GM19193 (cell line): ENCODE measurements at regions not wholly inside any gene's neighbourhood (a gene's known extent, or its start where the extent isn't known, plus 50 kb on each side); places are given as distances from the start of the nearest gene placed in this dataset.

ENCODE experiments used
- POLR2A ChIP-seq: IDR thresholded peaks from 4 replicates; pipeline ENCODE4 v1.6.1; 2011; ENCODE audit not compliant: insufficient read depth, insufficient read length; ENCODE audit errors: extremely low read depth

DNA sequence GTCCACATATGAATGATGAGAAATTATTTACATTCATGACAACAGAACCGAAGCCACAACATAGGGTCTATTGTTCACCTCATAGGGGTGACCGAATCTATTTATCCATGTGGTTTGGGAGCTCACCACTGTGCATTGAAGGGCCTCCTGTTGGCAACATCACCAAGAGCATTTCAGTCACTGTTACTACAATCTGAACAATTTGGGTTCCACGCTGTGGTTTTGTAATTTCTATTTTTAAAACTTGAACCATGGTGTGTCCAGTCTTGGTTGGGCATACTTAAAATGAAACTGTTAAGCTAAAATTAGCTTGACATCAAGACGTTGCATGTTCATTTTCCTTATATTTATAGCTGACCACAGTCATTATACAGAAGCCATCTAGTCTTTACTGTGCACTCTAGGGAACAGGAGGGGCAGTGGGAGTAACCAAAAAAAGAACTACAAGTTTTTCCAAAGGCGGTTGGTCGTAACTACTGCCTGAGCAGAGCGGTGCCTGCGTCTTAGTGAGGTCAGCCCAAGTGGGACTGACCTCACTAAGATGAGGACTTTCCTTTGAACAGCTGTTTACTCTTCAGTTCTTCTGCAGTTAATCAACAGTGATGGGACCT lies 192.1 kb downstream of the SPRY1 start:
- TF ChIP-seq POLR2A, result no peak

DNA sequence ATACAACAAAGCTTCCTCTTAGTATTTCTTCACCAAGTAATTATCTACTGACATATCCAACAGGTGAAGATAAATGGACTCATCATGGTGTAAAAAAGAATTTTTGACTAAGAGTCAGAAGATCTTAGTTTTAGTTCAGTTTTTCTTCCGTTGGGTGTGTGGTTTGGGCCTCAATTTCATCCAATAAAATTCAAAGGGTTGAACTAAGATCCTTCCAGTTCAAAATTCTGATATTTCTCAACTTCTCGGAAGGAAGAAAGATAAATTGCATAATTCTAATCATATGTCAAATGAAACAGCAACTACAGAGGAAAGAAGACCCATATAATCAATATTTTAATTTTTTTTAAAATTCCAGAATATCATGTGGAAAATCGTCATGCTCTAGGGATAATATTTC lies 192.7 kb downstream of the SPRY1 start:
- TF ChIP-seq POLR2A, result no peak

DNA sequence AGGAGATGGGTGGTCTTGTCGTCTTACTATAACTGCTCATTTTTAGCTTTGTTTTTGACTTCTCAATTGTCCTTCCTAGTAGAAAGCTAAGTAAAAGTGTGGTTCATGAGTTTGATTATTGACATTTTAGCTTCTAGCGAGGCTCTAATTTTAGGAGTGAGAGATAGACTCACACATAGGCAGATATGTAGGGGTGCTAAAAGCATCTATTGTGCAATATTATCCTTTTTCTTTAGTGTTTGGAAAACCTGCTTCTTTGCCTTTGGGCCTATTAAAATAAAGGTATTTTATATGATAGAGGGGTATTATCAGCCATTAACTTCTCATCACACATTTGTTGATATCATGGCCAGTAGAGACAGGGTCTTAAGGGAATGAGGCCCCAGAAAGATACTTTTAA lies 195.3 kb downstream of the SPRY1 start:
- TF ChIP-seq POLR2A, result no peak

DNA sequence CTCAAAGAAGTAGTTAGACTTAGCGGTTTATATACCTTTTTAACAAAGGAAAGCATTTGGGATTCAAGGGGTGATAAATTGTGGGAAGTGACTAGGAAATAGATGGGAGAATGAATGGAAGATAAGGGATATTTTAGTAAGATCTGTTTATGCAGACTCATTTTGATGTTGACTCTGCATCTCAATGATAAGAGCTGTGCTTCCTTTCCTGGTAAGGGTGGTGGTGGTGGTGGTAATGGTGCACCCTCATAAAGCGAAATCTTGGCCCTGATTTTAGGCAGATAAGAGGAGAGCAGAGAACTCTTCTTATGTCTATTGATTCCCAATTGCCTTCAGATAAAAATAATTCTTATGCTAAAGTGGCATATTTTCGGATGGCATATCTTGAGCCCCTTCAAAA lies 197.1 kb downstream of the SPRY1 start:
- TF ChIP-seq POLR2A, result no peak

DNA sequence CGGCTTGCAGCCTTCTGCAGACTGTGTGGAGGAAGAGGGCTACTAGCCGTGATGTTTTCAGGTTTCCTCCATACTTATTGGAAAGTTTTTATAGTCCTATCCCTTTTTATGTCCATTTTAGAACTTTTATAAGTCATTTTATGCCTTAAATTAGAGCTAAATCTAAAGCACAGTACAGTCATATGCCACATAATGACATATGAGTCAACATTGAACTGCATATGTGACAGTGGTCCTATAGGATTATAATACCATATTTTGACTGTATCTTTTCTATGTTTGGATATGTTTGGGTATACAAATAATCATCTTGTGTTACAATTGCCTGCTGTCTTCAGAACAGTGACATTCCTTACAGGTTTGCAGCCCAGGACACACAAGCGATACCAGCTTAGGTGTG lies 200.2 kb downstream of the SPRY1 start:
- TF ChIP-seq POLR2A, result no peak

DNA sequence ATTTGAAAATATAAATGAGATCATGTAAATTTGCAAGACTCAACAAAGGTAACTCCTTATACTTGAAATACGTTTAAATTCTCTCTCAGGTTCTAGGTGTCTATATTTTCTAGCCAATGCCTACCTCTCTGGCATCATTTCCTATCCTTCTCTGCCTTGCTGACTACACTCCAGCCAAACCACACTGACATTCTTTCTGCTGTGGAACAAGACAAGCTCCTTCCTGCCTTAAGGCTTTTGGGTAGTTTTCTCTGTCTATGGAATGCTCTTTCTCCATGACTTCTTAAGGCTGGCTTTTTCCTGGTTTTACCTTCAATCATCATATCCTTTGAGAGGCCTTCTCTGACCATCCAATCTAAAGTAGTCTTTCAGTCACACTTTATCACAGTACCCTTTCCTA lies 201.0 kb downstream of the SPRY1 start:
- TF ChIP-seq POLR2A, result no peak

DNA sequence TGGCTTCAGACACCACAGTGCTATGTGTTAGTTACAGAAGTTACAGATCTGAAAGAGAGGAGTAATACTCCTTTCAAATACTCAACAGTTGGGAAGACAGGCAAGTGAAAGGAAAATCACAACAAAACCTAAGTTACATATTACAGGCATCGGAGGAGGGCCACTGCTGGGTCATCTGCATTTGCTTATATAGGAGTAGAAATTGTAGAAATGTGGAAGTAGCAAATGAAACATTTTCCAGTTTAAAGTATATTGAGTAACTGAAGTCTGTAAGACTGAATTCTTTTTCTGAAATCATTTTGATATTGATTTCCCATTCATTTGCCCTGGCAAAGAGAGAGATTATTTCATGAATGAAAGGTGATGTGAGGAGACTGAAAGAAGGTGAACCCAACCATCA lies 201.7 kb downstream of the SPRY1 start:
- TF ChIP-seq POLR2A, result no peak

DNA sequence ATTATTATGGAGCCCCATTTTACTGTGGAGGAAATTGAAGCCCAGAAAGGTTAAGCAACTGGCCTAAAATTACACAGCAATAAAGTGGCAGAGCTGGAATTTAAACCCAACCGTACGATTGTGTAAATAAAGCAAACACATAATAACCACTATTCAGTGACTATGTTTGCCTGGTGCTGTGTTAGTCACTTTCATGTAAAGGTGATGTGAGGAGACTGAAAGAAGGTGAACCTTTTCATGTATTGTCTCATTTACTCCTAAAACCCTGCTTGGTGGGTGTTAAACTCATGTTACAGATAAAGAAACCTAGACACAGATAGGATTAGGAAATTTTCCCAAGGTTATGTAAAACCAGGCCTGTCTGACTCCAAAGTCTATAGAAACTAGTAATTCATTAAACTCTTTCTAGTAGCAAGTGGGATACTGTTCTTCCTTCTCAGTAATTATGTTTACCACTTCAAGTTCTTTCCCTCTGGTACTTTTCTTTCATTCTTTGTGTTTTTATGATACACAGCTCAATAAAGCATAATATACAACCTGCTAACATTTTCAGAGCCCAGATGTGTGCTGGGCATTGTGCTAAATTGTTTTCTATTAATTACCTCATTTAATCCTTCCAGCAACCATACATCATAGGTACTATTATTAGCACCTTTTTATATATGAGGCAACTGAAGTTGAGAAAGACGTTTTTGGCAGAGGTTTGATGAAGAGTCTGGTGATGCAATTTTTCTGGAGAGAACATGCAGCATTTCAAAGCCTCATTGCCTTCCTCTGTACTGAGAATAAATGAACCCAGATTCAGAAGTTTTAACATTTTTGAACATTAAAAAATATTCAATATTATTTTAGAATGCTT lies 202.7 kb downstream of the SPRY1 start:
- TF ChIP-seq POLR2A, result no peak

DNA sequence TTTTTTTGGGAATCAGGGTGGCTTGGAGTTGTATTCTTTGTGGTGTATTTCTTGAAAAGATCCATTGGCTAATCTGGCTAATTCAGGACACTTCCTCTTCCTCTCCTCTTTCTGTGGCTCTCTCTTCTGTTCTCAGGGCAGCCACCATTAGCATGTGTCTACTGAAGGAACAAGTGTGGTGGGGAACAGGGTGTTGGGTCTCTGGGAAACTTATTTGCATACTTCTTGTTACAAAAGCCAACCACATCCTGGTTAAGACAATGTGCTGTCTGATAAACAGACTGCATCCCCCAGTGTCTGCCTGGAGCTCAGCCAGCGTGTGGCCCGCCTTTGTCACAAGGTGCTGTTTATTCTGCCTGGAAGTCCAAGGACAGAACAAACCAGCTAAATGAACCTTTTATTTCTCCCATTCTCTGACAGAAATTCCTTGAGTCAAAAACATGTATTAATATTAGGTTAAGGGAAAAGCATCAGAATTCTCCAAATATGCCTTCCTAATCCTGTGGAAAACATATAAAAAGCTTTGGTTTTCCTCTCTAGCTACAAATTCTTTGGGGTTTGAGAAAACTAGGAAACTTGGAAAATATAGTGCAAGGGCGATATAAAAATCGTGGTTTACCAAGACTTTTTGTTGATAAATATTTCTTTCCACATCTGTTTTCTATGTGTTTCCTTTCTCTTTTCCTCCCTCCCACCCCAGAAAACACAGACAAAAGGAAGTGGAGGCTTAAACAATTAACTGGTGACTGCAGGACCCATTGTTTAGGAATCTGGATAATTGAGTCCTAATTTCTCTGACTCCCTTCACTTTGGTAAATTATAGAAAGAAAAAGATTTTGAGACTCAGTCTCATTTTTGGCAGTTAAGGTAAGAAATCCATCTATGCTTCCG lies 203.6 kb downstream of the SPRY1 start:
- TF ChIP-seq POLR2A, result peak; percentile 58

DNA sequence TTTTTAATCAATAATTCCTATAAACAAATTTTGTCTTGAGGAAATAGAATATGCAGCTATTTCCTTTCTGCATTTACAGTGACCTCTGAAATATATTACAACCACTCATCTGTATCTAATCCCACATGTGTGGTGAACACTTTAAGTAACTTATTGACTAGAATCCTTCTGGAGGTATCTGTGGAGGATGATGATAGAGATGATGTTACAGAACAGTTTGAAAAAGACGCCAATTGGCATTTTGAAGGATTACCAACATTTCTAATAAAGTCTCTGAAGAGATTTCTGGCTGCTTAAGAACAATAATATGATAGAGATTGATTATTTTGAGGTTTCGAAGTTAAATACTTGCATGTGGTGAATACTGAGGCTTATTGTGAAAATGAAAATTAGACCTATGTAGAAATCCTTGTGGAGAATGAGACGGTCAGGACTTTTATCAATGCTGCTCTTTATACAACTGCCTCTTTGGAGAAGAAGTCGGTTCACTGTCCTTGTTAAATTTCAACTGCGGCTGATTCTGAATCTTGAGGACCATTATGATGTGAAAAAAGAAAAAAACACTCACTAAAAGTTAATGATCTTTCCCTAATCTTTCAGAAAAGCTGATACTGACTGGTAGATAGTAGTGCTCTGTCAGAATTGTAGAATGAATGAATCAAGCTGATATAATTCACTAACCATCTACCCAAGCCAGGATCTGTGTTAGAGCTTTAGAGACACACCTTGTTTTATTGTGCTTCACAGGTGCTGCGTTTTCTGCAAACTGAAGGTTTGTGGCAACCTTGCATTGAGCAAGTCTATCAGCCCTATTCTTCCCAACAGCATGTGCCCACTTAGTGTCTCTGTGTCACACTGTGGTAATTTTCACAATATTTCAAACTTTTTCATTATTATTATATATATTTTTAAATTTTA lies 204.7 kb downstream of the SPRY1 start:
- TF ChIP-seq POLR2A, result no peak

DNA sequence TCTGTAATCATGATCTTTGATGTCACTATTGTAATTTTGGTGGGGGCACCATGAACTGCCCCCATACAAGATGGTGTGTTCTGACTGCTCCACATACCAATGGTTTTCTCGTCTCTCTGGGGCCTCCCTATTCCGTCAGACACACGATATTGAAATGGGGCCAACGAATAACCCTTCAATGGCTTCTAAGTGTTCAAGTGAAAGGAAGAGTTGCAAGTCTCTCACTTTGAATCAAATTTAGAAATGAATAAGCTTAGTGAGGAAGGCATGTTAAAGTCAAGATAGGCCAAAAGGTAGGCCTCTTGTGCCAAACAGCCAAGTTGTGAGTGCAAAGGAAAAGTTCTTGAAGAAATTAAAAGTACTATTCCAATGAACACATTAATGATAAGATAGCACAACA lies 205.4 kb downstream of the SPRY1 start:
- no peak for TF ChIP-seq POLR2A

DNA sequence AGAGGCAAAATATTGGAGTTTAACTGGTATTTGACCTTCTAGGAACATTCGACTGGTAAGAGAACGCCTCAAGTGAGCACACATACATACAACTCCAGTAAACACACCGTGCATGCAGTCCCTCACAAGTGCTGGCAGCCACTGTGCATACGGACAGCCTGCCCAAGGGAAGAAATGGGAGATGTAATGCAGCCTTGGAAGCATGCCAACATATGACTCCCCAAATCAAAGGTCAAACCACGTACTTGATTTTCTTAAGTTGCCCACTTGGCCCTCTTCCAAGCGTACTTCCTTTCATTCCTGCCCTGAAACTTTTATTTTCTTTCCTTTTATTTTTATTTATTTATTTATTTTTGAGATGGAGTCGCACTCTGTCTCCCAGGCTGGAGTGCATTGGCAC lies 206.6 kb downstream of the SPRY1 start:
- TF ChIP-seq POLR2A, result no peak

DNA sequence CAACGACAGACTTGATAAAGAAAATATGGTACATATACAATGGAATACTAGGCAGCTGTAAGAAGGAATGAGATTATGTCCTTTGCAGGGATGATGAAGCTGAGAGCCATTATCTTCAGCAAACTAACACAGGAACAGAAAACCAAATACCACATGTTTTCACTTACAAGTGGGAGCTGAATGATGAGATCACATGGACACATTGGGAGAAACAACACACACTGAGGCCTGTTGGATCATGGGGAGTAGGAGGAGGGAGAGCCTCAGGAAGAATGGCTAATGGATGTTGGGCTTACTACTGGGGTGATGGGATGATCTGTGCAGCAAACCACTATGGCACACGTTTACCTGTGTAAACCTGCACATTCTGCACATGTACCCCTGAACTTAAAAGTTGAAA lies 209.7 kb downstream of the SPRY1 start:
- TF ChIP-seq POLR2A, result no peak

DNA sequence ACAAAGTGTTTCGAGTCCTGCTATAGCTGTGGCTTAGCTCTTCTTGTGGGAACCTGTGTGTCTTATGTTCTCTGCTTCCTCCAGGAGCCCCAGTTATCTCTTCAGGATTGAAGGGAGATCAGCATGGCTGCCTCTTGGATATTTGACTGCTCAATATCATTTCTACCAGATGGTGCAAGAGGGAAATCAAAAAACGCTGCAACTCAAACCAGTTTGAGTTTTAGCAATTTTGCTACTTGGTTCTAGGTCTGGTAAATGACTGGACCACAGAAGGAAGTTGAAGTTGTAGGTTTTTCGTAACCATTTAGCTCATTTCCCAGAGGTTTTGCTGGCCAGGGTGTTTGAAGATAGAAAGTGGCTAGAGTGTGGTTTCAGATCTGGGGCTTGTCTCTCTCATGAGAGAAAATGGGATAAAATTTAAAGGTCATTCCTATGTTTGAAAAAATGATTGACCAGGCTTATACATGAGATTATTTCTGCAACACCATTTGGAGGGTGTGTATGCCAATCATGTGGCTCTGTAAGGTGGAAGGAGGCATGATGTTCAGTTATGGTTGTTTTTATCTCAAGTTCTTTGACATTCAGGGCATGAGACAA lies 210.4 kb downstream of the SPRY1 start:
- TF ChIP-seq POLR2A, result no peak
